T-cell (primary cell): ENCODE measurements at regions not wholly inside any gene's neighbourhood (a gene's known extent, or its start where the extent isn't known, plus 50 kb on each side); places are given as distances from the start of the nearest gene placed in this dataset.
"Not testable (repeated sequence)": the region's sequence is repeated elsewhere in the genome, so short reads cannot be mapped to it uniquely, and the experiment has no call there.

Experiments used
- ATAC-seq, 4 experiments: fragments of 200-7000 bp in 3 of 4; fragments of 150-1000 bp in 1 of 4; cut with Tn5 transposase; replicated peaks in 1 of 4; 1 replicate in 3 of 4; 2 replicates in 1 of 4; pipeline ENCODE4 v1.10.0; 2021; ENCODE audit warnings: moderate library complexity in 3 of 4, mild to moderate bottlenecking in 2 of 4, moderate number of reproducible peaks in 1 of 4
- CTCF ChIA-PET, 2 donors: fragments of 300-600 bp; sonication (Branson Sonifier 250); formaldehyde crosslinking; loops; one replicate each; lab custom pipeline; 2022; ENCODE audit warnings: antibody characterized with exemption in 2 of 2; lab: Charles Lee
- POLR2A ChIA-PET, 2 donors: fragments of 300-600 bp; sonication (Branson Sonifier 250); formaldehyde crosslinking; loops; one replicate each; lab custom pipeline; 2022; ENCODE audit warnings: antibody characterized with exemption in 2 of 2; lab: Charles Lee
- DNase-seq, 35 experiments: peaks; one replicate each; pipeline versions ENCODE4 v3.0.0 to v3.0.0-alpha.2; 2013 to 2023
- H3K27ac ChIP-seq: one replicate; pipeline ENCODE4 v1.5.1; 2013; ENCODE audit warnings: low read length
- H3K27me3 ChIP-seq, 2 experiments: replicated peaks in 1 of 2; 1 replicate in 1 of 2; 2 replicates in 1 of 2; pipeline versions ENCODE4 v1.6.1 to v1.7.0; 2013; ENCODE audit warnings: low read length in 1 of 2, mixed read lengths in 1 of 2; ENCODE audit not compliant: control insufficient read depth in 2 of 2, insufficient read depth in 2 of 2; ENCODE audit errors: extremely low read depth in 1 of 2
- H3K36me3 ChIP-seq, 2 donors: 1 replicate in 1 of 2; 2 replicates in 1 of 2; pipeline versions ENCODE4 v1.6.1 to v1.7.0; 2013; ENCODE audit warnings: low read length in 1 of 2; ENCODE audit not compliant: control insufficient read depth in 2 of 2, insufficient read depth in 1 of 2; ENCODE audit errors: extremely low read depth in 1 of 2
- H3K4me1 ChIP-seq, 2 experiments: 1 replicate in 1 of 2; 2 replicates in 1 of 2; pipeline versions ENCODE4 v1.6.1 to v1.7.0; 2013; ENCODE audit warnings: low read length in 2 of 2, mixed read lengths in 1 of 2; ENCODE audit not compliant: insufficient read depth in 2 of 2, control insufficient read depth in 1 of 2; ENCODE audit errors: extremely low read depth in 1 of 2
- H3K4me3 ChIP-seq, 2 donors: 1 replicate in 1 of 2; 2 replicates in 1 of 2; pipeline versions ENCODE4 v1.5.1 to v1.7.0; 2013; ENCODE audit warnings: mild to moderate bottlenecking in 2 of 2, low read length in 1 of 2, moderate library complexity in 1 of 2; ENCODE audit not compliant: control insufficient read depth in 1 of 2; ENCODE audit errors: extremely low read depth in 1 of 2
- H3K9me3 ChIP-seq: 2 replicates; pipeline ENCODE4 v1.7.0; 2013
- H3K27ac Mint-ChIP-seq, 2 donors: one replicate each; pipeline ENCODE4 v1.8.0; 2020 to 2021; ENCODE audit warnings: mild to moderate bottlenecking in 2 of 2, mixed read lengths in 2 of 2
- H3K27me3 Mint-ChIP-seq, 2 donors: one replicate each; pipeline ENCODE4 v1.8.0; 2021 to 2022; ENCODE audit warnings: mixed read lengths in 2 of 2
- H3K36me3 Mint-ChIP-seq: one replicate; pipeline ENCODE4 v1.8.0; 2021; ENCODE audit warnings: mixed read lengths
- H3K4me1 Mint-ChIP-seq, 3 donors: one replicate each; pipeline ENCODE4 v1.8.0; 2020 to 2022; ENCODE audit warnings: mixed read lengths in 3 of 3, mild to moderate bottlenecking in 1 of 3
- H3K4me3 Mint-ChIP-seq, 3 donors: one replicate each; pipeline ENCODE4 v1.8.0; 2020 to 2022; ENCODE audit warnings: mild to moderate bottlenecking in 3 of 3, mixed read lengths in 3 of 3, moderate library complexity in 3 of 3
- H3K9me3 Mint-ChIP-seq, 3 donors: one replicate each; pipeline ENCODE4 v1.8.0; 2020 to 2022; ENCODE audit warnings: mixed read lengths in 3 of 3
- WGBS: methylation state at CpG from one replicate; pipeline ENCODE4 v1.1.5; 2013; ENCODE audit warnings: missing lambda C conversion rate; ENCODE audit not compliant: insufficient coverage; 5-methylcytosine and 5-hydroxymethylcytosine counted together

DNA sequence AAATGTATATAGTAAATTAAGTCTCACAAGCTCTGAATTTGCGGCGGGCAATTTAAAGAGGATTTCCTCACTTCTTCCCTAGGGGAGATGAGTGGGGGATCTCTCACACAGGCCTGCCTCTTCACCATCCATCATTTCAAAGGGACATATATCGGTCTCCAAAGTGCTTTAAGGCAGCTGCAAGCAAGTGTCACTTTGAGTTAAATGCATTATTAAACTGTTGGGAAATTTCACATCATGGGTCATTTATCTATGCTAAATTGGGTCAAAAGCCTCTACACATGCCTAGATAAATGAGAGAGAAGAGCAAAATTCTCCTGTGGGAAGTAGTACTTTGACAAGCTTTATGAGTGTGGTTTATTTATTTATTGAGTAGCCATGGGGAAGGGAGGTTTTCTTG lies 1106.1 kb upstream of the GOT2 start:
- no peaks in the 10 kb centered on the region for H3K27me3 ChIP-seq
- H3K36me3 ChIP-seq = no peaks in the 10 kb centered on the region
- no peak overlapping the region for H3K4me3 Mint-ChIP-seq
- ChIA-PET POLR2A (no interaction called here), CTCF (no interaction called here)
- no peak overlapping the region for H3K27ac Mint-ChIP-seq
- no peak for DNase-seq
- no CpG with 5 or more reads among the region's 3 CpGs for WGBS
- H3K27me3 Mint-ChIP-seq = no peaks in the 10 kb centered on the region
- H3K9me3 Mint-ChIP-seq = peaks cover 12 to 40% (median 38%) of the 10 kb centered on the region in 3 donors
- no peaks in the 10 kb centered on the region for H3K4me1 ChIP-seq
- no peaks in the 10 kb centered on the region for H3K36me3 Mint-ChIP-seq
- H3K9me3 ChIP-seq = no peaks in the 10 kb centered on the region
- H3K4me3 ChIP-seq = no peak overlapping the region
- no peaks in the 10 kb centered on the region for H3K4me1 Mint-ChIP-seq
- ATAC-seq = no peak
- no peak overlapping the region for H3K27ac ChIP-seq

GRCh38 chr16:59826767-59827166 lies 1092.7 kb upstream of the GOT2 start:
- POLR2A ChIA-PET = no interaction called here
- no peak overlapping the region for H3K4me3 Mint-ChIP-seq
- H3K27me3 ChIP-seq = no peaks in the 10 kb centered on the region
- CTCF ChIA-PET = no interaction called here
- DNase-seq (no peak), ATAC-seq (no peak)
- no peaks in the 10 kb centered on the region for H3K36me3 ChIP-seq
- no peaks in the 10 kb centered on the region for H3K27me3 Mint-ChIP-seq
- H3K4me1 Mint-ChIP-seq = no peaks in the 10 kb centered on the region
- H3K4me1 ChIP-seq = no peaks in the 10 kb centered on the region
- H3K36me3 Mint-ChIP-seq = no peaks in the 10 kb centered on the region
- H3K9me3 Mint-ChIP-seq = peaks cover 0 to 17% (median 10%) of the 10 kb centered on the region in 3 donors
- no peak overlapping the region for H3K4me3 ChIP-seq
- H3K9me3 ChIP-seq = no peaks in the 10 kb centered on the region
- WGBS = no CpG with 5 or more reads among the region's 1 CpG
- no peak overlapping the region for H3K27ac ChIP-seq
- H3K27ac Mint-ChIP-seq = no peak overlapping the region

DNA sequence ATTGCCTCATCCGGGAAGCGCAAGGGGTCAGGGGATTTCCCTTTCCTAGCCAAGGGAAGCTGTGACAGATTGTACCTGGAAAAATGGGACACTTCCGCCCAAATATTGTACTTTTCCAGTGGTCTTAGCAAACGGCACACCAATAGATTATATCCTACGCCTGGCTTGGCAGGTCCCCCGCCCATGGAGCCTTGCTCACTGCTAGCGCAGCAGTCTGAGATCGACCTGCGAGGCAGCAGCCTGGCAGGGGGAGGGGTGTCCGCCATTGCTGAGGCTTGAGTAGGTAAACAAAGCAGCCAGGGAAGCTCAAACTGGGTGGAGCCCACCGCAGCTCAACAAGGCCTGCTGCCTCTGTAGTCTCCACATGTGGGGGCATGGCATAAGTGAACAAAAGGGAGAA lies 1075.4 kb upstream of the GOT2 start:
- CTCF ChIA-PET, H3K36me3 Mint-ChIP-seq, H3K4me3 Mint-ChIP-seq, POLR2A ChIA-PET, H3K27me3 ChIP-seq, H3K4me1 ChIP-seq, H3K27me3 Mint-ChIP-seq, H3K4me3 ChIP-seq, H3K27ac Mint-ChIP-seq, H3K4me1 Mint-ChIP-seq, H3K27ac ChIP-seq, H3K36me3 ChIP-seq, ATAC-seq, H3K9me3 ChIP-seq, DNase-seq: not testable (repeated sequence)
- peaks cover 9 to 51% (median 25%) of the 10 kb centered on the region in 3 donors for H3K9me3 Mint-ChIP-seq
- WGBS = 91% methylated on average over 9 of the region's 11 CpGs

DNA sequence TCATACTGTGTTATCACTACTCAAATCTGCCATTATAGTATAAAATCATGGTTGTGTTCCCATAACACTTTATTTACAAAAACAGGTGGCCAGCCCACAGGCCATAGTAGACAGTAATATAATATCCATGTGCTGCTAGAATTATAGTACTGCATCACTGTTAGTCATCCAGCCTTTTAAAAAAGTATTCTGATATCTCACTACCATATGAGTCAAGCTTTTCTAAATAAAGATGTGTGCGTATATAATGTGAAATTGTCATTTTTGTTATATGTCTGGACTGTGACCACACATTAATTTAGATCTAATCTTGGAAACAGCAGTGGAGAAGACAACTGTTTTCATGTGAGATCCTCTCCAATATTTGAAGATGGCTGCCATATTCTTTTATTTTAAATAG lies 1049.1 kb upstream of the GOT2 start:
- Mint-ChIP-seq H3K4me1 (no peaks in the 10 kb centered on the region), H3K4me3 (no peak overlapping the region), H3K27ac (no peak overlapping the region), H3K36me3 (no peaks in the 10 kb centered on the region), H3K9me3 (peaks cover 21 to 52% (median 38%) of the 10 kb centered on the region in 3 donors), H3K27me3 (no peaks in the 10 kb centered on the region)
- ATAC-seq (no peak), DNase-seq (no peak)
- no peak overlapping the region for H3K4me3 ChIP-seq
- ChIA-PET POLR2A (no interaction called here), CTCF (no interaction called here)
- no CpG with 5 or more reads among the region's 1 CpG for WGBS
- H3K27ac ChIP-seq = no peak overlapping the region
- no peaks in the 10 kb centered on the region for H3K27me3 ChIP-seq
- H3K36me3 ChIP-seq = no peaks in the 10 kb centered on the region
- H3K4me1 ChIP-seq = no peaks in the 10 kb centered on the region
- peaks cover 2% of the 10 kb centered on the region for H3K9me3 ChIP-seq

DNA sequence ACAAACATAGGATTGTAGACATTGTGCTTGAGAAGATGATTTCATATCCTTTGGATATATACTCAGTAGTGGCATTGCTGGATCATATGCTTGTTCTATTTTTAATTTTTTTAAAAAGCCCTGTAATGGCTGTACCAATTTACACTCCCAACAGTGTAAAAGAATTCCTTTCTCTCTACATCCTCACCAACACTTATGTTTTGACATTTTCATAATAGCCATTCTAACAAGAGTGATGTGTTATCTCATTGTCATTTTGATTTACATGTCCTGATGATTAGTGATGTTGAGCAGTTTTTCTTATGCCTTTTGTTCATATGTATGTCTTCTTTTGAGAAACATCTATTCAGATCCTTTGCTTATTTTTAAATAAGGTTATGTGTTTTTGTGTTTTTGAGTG lies 1039.2 kb upstream of the GOT2 start:
- H3K36me3 Mint-ChIP-seq = no peaks in the 10 kb centered on the region
- H3K4me1 Mint-ChIP-seq = no peaks in the 10 kb centered on the region
- peaks cover 7 to 21% (median 10%) of the 10 kb centered on the region in 3 donors for H3K9me3 Mint-ChIP-seq
- Histone ChIP-seq H3K4me3 (no peak overlapping the region), H3K27me3 (no peaks in the 10 kb centered on the region), H3K4me1 (no peaks in the 10 kb centered on the region), H3K36me3 (no peaks in the 10 kb centered on the region), H3K9me3 (no peaks in the 10 kb centered on the region), H3K27ac (no peak overlapping the region)
- no peak overlapping the region for H3K27ac Mint-ChIP-seq
- POLR2A ChIA-PET = no interaction called here
- CTCF ChIA-PET = no interaction called here
- H3K4me3 Mint-ChIP-seq = no peak overlapping the region
- DNase-seq (no peak), ATAC-seq (no peak)
- H3K27me3 Mint-ChIP-seq = no peaks in the 10 kb centered on the region

GRCh38 chr16:59759296-59759695 lies 1025.2 kb upstream of the GOT2 start:
- POLR2A ChIA-PET = no interaction called here
- ATAC-seq = no peak

GRCh38 chr16:59758848-59759247 lies 1024.7 kb upstream of the GOT2 start:
- Mint-ChIP-seq H3K27me3 (no peaks in the 10 kb centered on the region), H3K36me3 (no peaks in the 10 kb centered on the region), H3K4me1 (no peaks in the 10 kb centered on the region), H3K27ac (no peak overlapping the region), H3K9me3 (peaks cover 26 to 48% (median 44%) of the 10 kb centered on the region in 3 donors), H3K4me3 (no peak overlapping the region)
- no peak overlapping the region for H3K4me3 ChIP-seq
- WGBS = 44% methylated on average over 1 of the region's 1 CpG
- CTCF ChIA-PET = no interaction called here
- no peak for DNase-seq
- no peak for ATAC-seq
- H3K4me1 ChIP-seq = no peaks in the 10 kb centered on the region
- POLR2A ChIA-PET = no interaction called here
- H3K9me3 ChIP-seq = no peaks in the 10 kb centered on the region
- H3K36me3 ChIP-seq = no peaks in the 10 kb centered on the region
- H3K27ac ChIP-seq = no peak overlapping the region
- no peaks in the 10 kb centered on the region for H3K27me3 ChIP-seq

More at GRCh38 chr16:59759296-59759695, 1025.2 kb upstream of the GOT2 start:
- Histone ChIP-seq H3K4me1 (no peaks in the 10 kb centered on the region), H3K36me3 (no peaks in the 10 kb centered on the region), H3K27ac (no peak overlapping the region), H3K9me3 (no peaks in the 10 kb centered on the region), H3K27me3 (no peaks in the 10 kb centered on the region), H3K4me3 (no peak overlapping the region)
- WGBS = no CpG with 5 or more reads among the region's 3 CpGs
- Mint-ChIP-seq H3K9me3 (peaks cover 26 to 46% (median 42%) of the 10 kb centered on the region in 3 donors), H3K27ac (no peak overlapping the region), H3K4me3 (no peak overlapping the region), H3K36me3 (no peaks in the 10 kb centered on the region), H3K4me1 (no peaks in the 10 kb centered on the region), H3K27me3 (no peaks in the 10 kb centered on the region)
- DNase-seq = no peak
- CTCF ChIA-PET = no interaction called here
